C4-2B (cell line): ENCODE measurements at regions not wholly inside any gene's neighbourhood (a gene's known extent, or its start where the extent isn't known, plus 50 kb on each side); places are given as distances from the start of the nearest gene placed in this dataset.

Source experiments
- ZFX ChIP-seq: fragments of 450-650 bp; IDR thresholded peaks from 2 replicates; pipeline ENCODE4 v1.6.1; 2017
- TF ChIP-seq, protein P1 (sequence below): fragments of 450-650 bp; conservative IDR thresholded peaks from 2 replicates; pipeline ENCODE4 v1.5.1; 2017; ENCODE audit warnings: mild to moderate bottlenecking

GRCh38 chr13:111521691-111522229 is 201.3 kb downstream of the TEX29 start:
- TF ChIP-seq, protein P1, sequence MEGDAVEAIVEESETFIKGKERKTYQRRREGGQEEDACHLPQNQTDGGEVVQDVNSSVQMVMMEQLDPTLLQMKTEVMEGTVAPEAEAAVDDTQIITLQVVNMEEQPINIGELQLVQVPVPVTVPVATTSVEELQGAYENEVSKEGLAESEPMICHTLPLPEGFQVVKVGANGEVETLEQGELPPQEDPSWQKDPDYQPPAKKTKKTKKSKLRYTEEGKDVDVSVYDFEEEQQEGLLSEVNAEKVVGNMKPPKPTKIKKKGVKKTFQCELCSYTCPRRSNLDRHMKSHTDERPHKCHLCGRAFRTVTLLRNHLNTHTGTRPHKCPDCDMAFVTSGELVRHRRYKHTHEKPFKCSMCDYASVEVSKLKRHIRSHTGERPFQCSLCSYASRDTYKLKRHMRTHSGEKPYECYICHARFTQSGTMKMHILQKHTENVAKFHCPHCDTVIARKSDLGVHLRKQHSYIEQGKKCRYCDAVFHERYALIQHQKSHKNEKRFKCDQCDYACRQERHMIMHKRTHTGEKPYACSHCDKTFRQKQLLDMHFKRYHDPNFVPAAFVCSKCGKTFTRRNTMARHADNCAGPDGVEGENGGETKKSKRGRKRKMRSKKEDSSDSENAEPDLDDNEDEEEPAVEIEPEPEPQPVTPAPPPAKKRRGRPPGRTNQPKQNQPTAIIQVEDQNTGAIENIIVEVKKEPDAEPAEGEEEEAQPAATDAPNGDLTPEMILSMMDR = no peak
- no peak for TF ChIP-seq ZFX
